ENCODE measurements at regions not wholly inside any gene's neighbourhood (a gene's known extent, or its start where the extent isn't known, plus 50 kb on each side); places are given as distances from the start of the nearest gene placed in this dataset.

DNA sequence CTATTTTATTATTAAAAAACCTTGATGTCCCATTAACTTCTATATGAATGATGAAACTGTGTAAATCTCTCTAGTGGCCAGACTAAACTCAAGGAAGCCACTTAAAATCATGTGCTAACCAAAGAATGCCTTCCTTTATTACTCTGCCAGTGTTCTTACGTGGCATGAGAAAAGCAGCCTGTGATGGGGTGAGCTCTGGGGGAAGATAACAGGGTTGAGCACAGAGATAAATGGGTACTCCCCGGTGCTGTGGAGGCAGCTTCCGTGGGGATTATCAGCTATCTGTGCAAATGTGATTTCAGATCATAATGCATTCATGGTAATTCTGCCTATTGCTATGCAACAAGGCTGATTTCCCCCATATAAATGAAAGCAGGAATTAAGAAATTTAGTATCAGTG, 181.3 kb downstream of the CAVIN4 start:
- no TSS peak for BruUV-seq (replicated peaks)
- TF ChIP-seq, protein P1, sequence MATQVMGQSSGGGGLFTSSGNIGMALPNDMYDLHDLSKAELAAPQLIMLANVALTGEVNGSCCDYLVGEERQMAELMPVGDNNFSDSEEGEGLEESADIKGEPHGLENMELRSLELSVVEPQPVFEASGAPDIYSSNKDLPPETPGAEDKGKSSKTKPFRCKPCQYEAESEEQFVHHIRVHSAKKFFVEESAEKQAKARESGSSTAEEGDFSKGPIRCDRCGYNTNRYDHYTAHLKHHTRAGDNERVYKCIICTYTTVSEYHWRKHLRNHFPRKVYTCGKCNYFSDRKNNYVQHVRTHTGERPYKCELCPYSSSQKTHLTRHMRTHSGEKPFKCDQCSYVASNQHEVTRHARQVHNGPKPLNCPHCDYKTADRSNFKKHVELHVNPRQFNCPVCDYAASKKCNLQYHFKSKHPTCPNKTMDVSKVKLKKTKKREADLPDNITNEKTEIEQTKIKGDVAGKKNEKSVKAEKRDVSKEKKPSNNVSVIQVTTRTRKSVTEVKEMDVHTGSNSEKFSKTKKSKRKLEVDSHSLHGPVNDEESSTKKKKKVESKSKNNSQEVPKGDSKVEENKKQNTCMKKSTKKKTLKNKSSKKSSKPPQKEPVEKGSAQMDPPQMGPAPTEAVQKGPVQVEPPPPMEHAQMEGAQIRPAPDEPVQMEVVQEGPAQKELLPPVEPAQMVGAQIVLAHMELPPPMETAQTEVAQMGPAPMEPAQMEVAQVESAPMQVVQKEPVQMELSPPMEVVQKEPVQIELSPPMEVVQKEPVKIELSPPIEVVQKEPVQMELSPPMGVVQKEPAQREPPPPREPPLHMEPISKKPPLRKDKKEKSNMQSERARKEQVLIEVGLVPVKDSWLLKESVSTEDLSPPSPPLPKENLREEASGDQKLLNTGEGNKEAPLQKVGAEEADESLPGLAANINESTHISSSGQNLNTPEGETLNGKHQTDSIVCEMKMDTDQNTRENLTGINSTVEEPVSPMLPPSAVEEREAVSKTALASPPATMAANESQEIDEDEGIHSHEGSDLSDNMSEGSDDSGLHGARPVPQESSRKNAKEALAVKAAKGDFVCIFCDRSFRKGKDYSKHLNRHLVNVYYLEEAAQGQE (IDR thresholded peaks at IDR 0.05; ENCODE audit: insufficient read depth in 1 of 2, low read depth in 2 of 2, low read length in 1 of 2), result no peak
- TF ChIP-seq SIN3A (IDR thresholded peaks at IDR 0.05; ENCODE audit: borderline replicate concordance, insufficient read depth, low read depth, low read length), result no peak
- TF ChIP-seq POLR2AphosphoS5 (IDR thresholded peaks at IDR 0.05; ENCODE audit: low read depth, low read length), result no peak
- TF ChIP-seq TCF7L2 (IDR thresholded peaks at IDR 0.05; ENCODE audit: low read depth, low read length), result no peak
- TF ChIP-seq, protein P2, sequence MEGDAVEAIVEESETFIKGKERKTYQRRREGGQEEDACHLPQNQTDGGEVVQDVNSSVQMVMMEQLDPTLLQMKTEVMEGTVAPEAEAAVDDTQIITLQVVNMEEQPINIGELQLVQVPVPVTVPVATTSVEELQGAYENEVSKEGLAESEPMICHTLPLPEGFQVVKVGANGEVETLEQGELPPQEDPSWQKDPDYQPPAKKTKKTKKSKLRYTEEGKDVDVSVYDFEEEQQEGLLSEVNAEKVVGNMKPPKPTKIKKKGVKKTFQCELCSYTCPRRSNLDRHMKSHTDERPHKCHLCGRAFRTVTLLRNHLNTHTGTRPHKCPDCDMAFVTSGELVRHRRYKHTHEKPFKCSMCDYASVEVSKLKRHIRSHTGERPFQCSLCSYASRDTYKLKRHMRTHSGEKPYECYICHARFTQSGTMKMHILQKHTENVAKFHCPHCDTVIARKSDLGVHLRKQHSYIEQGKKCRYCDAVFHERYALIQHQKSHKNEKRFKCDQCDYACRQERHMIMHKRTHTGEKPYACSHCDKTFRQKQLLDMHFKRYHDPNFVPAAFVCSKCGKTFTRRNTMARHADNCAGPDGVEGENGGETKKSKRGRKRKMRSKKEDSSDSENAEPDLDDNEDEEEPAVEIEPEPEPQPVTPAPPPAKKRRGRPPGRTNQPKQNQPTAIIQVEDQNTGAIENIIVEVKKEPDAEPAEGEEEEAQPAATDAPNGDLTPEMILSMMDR (IDR thresholded peaks at IDR 0.05), result no peak
- intact Hi-C loops (cut with micrococcal nuclease; ENCODE audit: unreplicated experiment) (no loop called here), in situ Hi-C loops (cut with HindIII; ENCODE audit: low pct_unique_long_range_greater_than_20kb, low sequenced_read_pairs) (no loop called here)
- POLR2A ChIA-PET, result no interaction called here
- CTCF ChIA-PET, result no interaction called here
- DNase-seq (ENCODE audit: low read depth, low spot score) (no peak), ATAC-seq (no peak)
- Histone ChIP-seq H3K27me3 (ENCODE audit: control insufficient read depth, insufficient read depth, low read length) (no peaks in the 10 kb centered on the region), H3K36me3 (ENCODE audit: control insufficient read depth, insufficient read depth, low read length) (no peaks in the 10 kb centered on the region), H3K27ac (ENCODE audit: low read length) (no peak overlapping the region), H3K4me3 (ENCODE audit: low read depth in 2 of 2, low read length in 2 of 2) (no peak overlapping the region), H3K4me1 (ENCODE audit: control insufficient read depth, insufficient read depth, low read length) (no peaks in the 10 kb centered on the region), H3K9me3 (ENCODE audit: control insufficient read depth, insufficient read depth, low read depth, low read length) (no peaks in the 10 kb centered on the region)

DNA sequence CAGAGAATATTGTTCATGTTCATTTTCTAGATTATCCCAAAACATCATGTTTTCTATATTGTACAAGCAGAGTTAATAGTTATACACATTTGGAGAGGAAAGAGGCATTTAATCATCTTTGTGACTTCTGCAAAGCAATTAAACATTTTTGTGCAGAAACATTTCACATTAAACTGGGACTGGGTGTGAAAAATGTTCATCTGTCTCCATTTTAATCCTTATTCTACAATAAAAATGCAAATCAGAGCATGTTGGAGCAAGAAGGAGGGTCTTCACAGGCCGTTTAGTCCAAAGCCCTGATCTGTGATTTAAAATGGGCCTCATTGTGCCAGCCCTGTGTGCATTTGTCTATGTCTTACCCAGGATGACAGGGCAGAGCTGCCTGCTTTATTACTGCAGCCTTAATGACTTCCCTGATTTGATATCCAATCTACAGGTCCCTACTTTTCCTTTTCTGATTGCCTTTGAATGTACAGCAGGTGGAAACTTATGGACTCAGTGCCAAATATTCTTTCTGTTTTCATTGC, 183.5 kb downstream of the CAVIN4 start:
- in situ Hi-C loops (cut with HindIII; ENCODE audit: low pct_unique_long_range_greater_than_20kb, low sequenced_read_pairs) (no loop called here), intact Hi-C loops (cut with micrococcal nuclease; ENCODE audit: unreplicated experiment) (no loop called here)
- TF ChIP-seq SIN3A (IDR thresholded peaks at IDR 0.05; ENCODE audit: borderline replicate concordance, insufficient read depth, low read depth, low read length), result no peak
- TF ChIP-seq, protein P1 (IDR thresholded peaks at IDR 0.05; ENCODE audit: insufficient read depth in 1 of 2, low read depth in 2 of 2, low read length in 1 of 2), result no peak
- BruUV-seq (replicated peaks), result no TSS peak
- DNase-seq (ENCODE audit: low read depth, low spot score) (no peak), ATAC-seq (no peak)
- ChIA-PET POLR2A (no interaction called here), CTCF (no interaction called here)
- no peak overlapping the region for H3K27ac ChIP-seq (ENCODE audit: low read length)
- no peaks in the 10 kb centered on the region for H3K36me3 ChIP-seq (ENCODE audit: control insufficient read depth, insufficient read depth, low read length)
- no peaks in the 10 kb centered on the region for H3K4me1 ChIP-seq (ENCODE audit: control insufficient read depth, insufficient read depth, low read length)
- H3K4me3 ChIP-seq (ENCODE audit: low read depth in 2 of 2, low read length in 2 of 2), result no peak overlapping the region
- no peaks in the 10 kb centered on the region for H3K9me3 ChIP-seq (ENCODE audit: control insufficient read depth, insufficient read depth, low read depth, low read length)
- H3K27me3 ChIP-seq (ENCODE audit: control insufficient read depth, insufficient read depth, low read length), result no peaks in the 10 kb centered on the region

Measured in Panc1 (cell line).